Trophoblast cell (in vitro differentiated cells and primary cell): ENCODE measurements at regions not wholly inside any gene's neighbourhood (a gene's known extent, or its start where the extent isn't known, plus 50 kb on each side); places are given as distances from the start of the nearest gene placed in this dataset.

ENCODE experiments used
- DNase-seq, 2 donors: peaks; one replicate each; pipeline ENCODE4 v3.0.0-alpha.2; 2016
- H2AFZ ChIP-seq: 2 replicates; pipeline ENCODE4 v1.6.1; 2013; ENCODE audit warnings: low read length, moderate library complexity, mild to moderate bottlenecking; ENCODE audit not compliant: insufficient read depth, poor library complexity
- H2AK5ac ChIP-seq: 2 replicates; pipeline ENCODE4 v1.6.1; 2013; ENCODE audit warnings: mild to moderate bottlenecking, low read length
- H2BK120ac ChIP-seq: 2 replicates; pipeline ENCODE4 v1.6.1; 2013; ENCODE audit warnings: low read length, mild to moderate bottlenecking, moderate library complexity; ENCODE audit not compliant: insufficient read depth, poor library complexity
- H2BK12ac ChIP-seq: 2 replicates; pipeline ENCODE4 v1.6.1; 2013; ENCODE audit warnings: mild to moderate bottlenecking, low read length, moderate library complexity
- H2BK5ac ChIP-seq: 2 replicates; pipeline ENCODE4 v1.6.1; 2013; ENCODE audit warnings: low read length, low read depth, moderate library complexity, mild to moderate bottlenecking; ENCODE audit not compliant: poor library complexity
- H3K14ac ChIP-seq: 2 replicates; pipeline ENCODE4 v1.6.1; 2013; ENCODE audit warnings: mild to moderate bottlenecking, low read length
- H3K18ac ChIP-seq: 2 replicates; pipeline ENCODE4 v1.6.1; 2013; ENCODE audit warnings: mild to moderate bottlenecking, low read length
- H3K23ac ChIP-seq: 2 replicates; pipeline ENCODE4 v1.6.1; 2013; ENCODE audit warnings: low read length
- H3K27ac ChIP-seq: 2 replicates; pipeline ENCODE4 v1.5.1; 2013; ENCODE audit warnings: low read depth, mild to moderate bottlenecking, inconsistent platforms, low read length, moderate library complexity
- H3K27me3 ChIP-seq: 2 replicates; pipeline ENCODE4 v1.6.1; 2013; ENCODE audit warnings: inconsistent platforms, mild to moderate bottlenecking, low read length, moderate library complexity; ENCODE audit not compliant: insufficient read depth
- H3K36me3 ChIP-seq, 2 experiments: 1 replicate in 1 of 2; 2 replicates in 1 of 2; pipeline ENCODE4 v1.6.1; 2013; ENCODE audit warnings: low read length in 2 of 2, mild to moderate bottlenecking in 2 of 2, moderate library complexity in 1 of 2; ENCODE audit not compliant: insufficient read depth in 2 of 2, control insufficient read depth in 1 of 2
- H3K4ac ChIP-seq: 2 replicates; pipeline ENCODE4 v1.6.1; 2013; ENCODE audit warnings: low read depth, mild to moderate bottlenecking, low read length, moderate library complexity
- H3K4me1 ChIP-seq, 2 experiments: 1 replicate in 1 of 2; 2 replicates in 1 of 2; pipeline ENCODE4 v1.6.1; 2013; ENCODE audit warnings: low read length in 2 of 2, mild to moderate bottlenecking in 2 of 2, moderate library complexity in 1 of 2; ENCODE audit not compliant: insufficient read depth in 2 of 2, control insufficient read depth in 1 of 2
- H3K4me2 ChIP-seq: 2 replicates; pipeline ENCODE4 v1.6.1; 2013; ENCODE audit warnings: inconsistent platforms, mild to moderate bottlenecking, low read length, moderate library complexity
- H3K4me3 ChIP-seq: 2 replicates; pipeline ENCODE4 v1.5.1; 2013; ENCODE audit warnings: mild to moderate bottlenecking, low read depth, low read length, inconsistent platforms
- H3K79me1 ChIP-seq: one replicate; pipeline ENCODE4 v1.6.1; 2013; ENCODE audit warnings: low read length
- H3K79me2 ChIP-seq: 2 replicates; pipeline ENCODE4 v1.6.1; 2013; ENCODE audit warnings: low read length, mild to moderate bottlenecking; ENCODE audit not compliant: control insufficient read depth, insufficient read depth, poor library complexity
- H3K9ac ChIP-seq: 2 replicates; pipeline ENCODE4 v1.6.1; 2013; ENCODE audit warnings: mild to moderate bottlenecking, low read length
- H3K9me3 ChIP-seq: 2 replicates; pipeline ENCODE4 v1.6.1; 2013; ENCODE audit warnings: low read depth, mild to moderate bottlenecking, control low read depth, inconsistent platforms, low read length; ENCODE audit not compliant: insufficient read depth
- H4K12ac ChIP-seq: 2 replicates; pipeline ENCODE4 v1.6.1; 2013; ENCODE audit warnings: low read depth, mild to moderate bottlenecking, low read length, moderate library complexity
- H4K8ac ChIP-seq: 2 replicates; pipeline ENCODE4 v1.6.1; 2013; ENCODE audit warnings: low read depth, mild to moderate bottlenecking, low read length, moderate library complexity
- H4K91ac ChIP-seq: one replicate; pipeline ENCODE4 v1.6.1; 2013; ENCODE audit warnings: low read depth, mild to moderate bottlenecking, low read length, moderate library complexity
- WGBS: extraction: QIAGEN DNeasy Blood & Tissue Kit; methylation state at CpG from one replicate; pipeline ENCODE4 v1.1.7; 2013; ENCODE audit warnings: missing lambda C conversion rate; ENCODE audit not compliant: insufficient read length, insufficient coverage; ENCODE audit errors: extremely low coverage; 5-methylcytosine and 5-hydroxymethylcytosine counted together

DNA sequence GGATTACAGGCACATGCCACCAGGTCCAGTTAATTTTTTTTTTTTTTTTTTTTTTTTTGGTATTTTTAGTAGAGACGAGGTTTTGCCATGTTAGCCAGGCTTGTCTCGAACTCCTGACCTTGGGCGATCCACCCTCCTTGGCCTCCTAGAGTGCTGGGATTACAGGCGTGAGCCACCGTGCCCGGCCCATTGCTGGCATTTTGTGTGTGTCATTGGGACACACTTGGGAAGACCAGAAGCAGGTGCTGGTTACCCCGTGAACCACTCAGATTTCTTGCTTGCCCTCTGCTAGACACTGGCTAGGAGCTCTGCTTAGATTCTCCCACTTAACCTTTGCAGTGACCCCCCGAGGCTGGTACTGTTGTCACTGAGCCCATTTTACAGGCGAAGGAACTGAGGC lies 229.3 kb downstream of the IRF8 start:
- H3K4me2 ChIP-seq = no peak overlapping the region
- no CpG with 5 or more reads among the region's 9 CpGs for WGBS

DNA sequence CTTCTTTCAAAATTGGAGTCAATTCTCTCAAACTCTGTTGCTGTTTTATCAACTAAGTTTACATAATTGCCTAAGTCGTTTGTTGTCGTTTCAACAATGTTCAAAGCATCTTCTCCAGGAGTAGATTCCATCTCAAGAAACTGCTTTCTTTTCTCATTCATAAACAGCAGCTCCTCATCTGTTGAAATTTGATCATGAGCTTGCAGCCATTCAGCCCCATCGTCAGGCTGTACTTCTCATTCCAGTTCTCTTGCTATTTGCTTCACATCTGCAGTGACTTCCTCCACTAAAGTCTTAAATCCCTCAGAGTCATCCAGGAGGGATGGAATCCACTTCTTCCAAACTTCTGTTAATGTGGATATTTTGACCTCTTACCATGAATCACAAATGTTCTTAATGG lies 230.6 kb downstream of the IRF8 start:
- Histone ChIP-seq H3K9ac (no peak overlapping the region), H3K14ac (no peak overlapping the region), H3K27ac (no peak overlapping the region), H3K9me3 (no peaks in the 10 kb centered on the region), H3K4me1 (no peaks in the 10 kb centered on the region), H2AFZ (no peak overlapping the region), H2AK5ac (no peak overlapping the region), H3K18ac (no peak overlapping the region), H3K23ac (no peak overlapping the region), H3K4ac (no peak overlapping the region), H4K12ac (no peak overlapping the region), H2BK5ac (no peak overlapping the region), H3K79me2 (no peaks in the 10 kb centered on the region), H3K36me3 (no peaks in the 10 kb centered on the region), H4K91ac (no peak overlapping the region), H2BK12ac (no peak overlapping the region), H3K4me2 (no peak overlapping the region), H3K4me3 (no peak overlapping the region), H3K27me3 (no peaks in the 10 kb centered on the region), H3K79me1 (no peaks in the 10 kb centered on the region), H2BK120ac (no peak overlapping the region), H4K8ac (no peak overlapping the region)
- no peak for DNase-seq
- no CpG with 5 or more reads among the region's 3 CpGs for WGBS

More for the DNA sequence above, 229.3 kb downstream of the IRF8 start:
- no peak overlapping the region for H3K23ac ChIP-seq
- H3K4me1 ChIP-seq = no peaks in the 10 kb centered on the region
- H3K14ac ChIP-seq = no peak overlapping the region
- H2BK120ac ChIP-seq = no peak overlapping the region
- no peaks in the 10 kb centered on the region for H3K36me3 ChIP-seq
- H3K79me1 ChIP-seq = no peaks in the 10 kb centered on the region
- H2BK5ac ChIP-seq = no peak overlapping the region
- H3K4me3 ChIP-seq = no peak overlapping the region
- DNase-seq = no peak
- H3K27me3 ChIP-seq = no peaks in the 10 kb centered on the region
- no peak overlapping the region for H2AFZ ChIP-seq
- H2BK12ac ChIP-seq = no peak overlapping the region
- no peaks in the 10 kb centered on the region for H3K9me3 ChIP-seq
- H4K91ac ChIP-seq = no peak overlapping the region
- H3K18ac ChIP-seq = no peak overlapping the region
- no peak overlapping the region for H4K8ac ChIP-seq
- H3K27ac ChIP-seq = no peak overlapping the region
- H3K9ac ChIP-seq = no peak overlapping the region
- H3K4ac ChIP-seq = no peak overlapping the region
- H2AK5ac ChIP-seq = no peak overlapping the region
- no peaks in the 10 kb centered on the region for H3K79me2 ChIP-seq
- H4K12ac ChIP-seq = peak overlapping the region; percentile 36

DNA sequence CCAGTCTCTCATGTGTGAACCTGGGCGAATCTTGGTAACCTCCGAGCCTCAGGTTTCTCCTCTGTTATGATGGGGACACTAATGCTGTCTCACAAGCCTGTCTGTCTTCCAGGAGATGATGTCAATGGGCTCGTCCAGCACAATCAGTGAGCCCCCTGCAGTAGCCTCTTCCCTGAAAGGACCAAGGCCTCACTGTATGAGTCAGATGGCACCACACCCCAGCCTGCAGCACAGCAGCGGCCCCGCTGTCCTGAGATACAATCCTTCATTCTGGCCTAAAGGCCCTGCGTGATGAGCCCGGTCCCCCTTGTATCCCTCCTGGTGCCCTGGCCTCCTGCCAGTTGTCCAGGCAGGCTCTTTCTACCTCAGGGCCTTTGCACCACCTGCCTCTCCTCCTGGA lies 234.4 kb downstream of the IRF8 start:
- Histone ChIP-seq H3K79me1 (no peaks in the 10 kb centered on the region), H3K36me3 (no peaks in the 10 kb centered on the region), H3K9me3 (no peaks in the 10 kb centered on the region), H3K27ac (no peak overlapping the region), H3K79me2 (no peaks in the 10 kb centered on the region), H3K14ac (no peak overlapping the region), H4K12ac (no peak overlapping the region), H3K23ac (no peak overlapping the region), H2BK120ac (no peak overlapping the region), H3K18ac (no peak overlapping the region), H2BK12ac (no peak overlapping the region), H3K4me1 (peaks cover 0 to 2% of the 10 kb centered on the region in 2 experiments), H4K91ac (no peak overlapping the region), H2AK5ac (no peak overlapping the region), H3K4ac (no peak overlapping the region), H3K4me2 (no peak overlapping the region), H3K9ac (no peak overlapping the region), H4K8ac (no peak overlapping the region), H3K4me3 (no peak overlapping the region), H2BK5ac (no peak overlapping the region), H2AFZ (no peak overlapping the region), H3K27me3 (no peaks in the 10 kb centered on the region)
- no peak for DNase-seq
- WGBS = no CpG with 5 or more reads among the region's 7 CpGs

DNA sequence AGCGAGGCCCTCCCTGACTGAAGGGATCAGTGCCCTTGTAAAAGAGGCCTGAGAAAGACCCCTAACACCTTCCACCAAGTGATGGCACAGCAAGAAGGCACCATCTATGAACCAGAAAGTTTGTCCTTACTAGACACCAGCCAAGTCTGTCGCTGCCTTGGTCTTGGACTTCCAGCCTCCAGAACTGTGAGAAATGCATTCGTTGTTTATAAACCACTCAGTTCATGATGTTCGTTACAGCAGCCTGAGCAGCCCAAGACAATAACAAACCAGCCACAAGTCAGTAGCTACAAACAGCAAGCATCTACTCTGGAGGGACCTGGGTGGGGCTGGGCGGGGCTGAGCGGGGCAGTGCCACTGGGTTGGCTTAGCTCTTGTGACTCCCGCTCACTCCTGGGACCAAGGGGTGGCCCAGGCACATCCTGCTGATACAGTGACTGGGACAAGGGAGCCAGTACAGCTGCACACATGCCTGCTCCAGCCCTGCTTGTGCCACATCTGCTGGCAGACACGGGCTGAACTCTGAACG lies 234.9 kb downstream of the IRF8 start:
- H3K4me1 ChIP-seq = peaks cover 0 to 2% of the 10 kb centered on the region in 2 experiments
- no peak overlapping the region for H2AK5ac ChIP-seq
- DNase-seq = no peak
- no peak overlapping the region for H2BK120ac ChIP-seq
- H3K14ac ChIP-seq = no peak overlapping the region
- no peak overlapping the region for H2AFZ ChIP-seq
- no peaks in the 10 kb centered on the region for H3K9me3 ChIP-seq
- no peak overlapping the region for H3K18ac ChIP-seq
- no peak overlapping the region for H3K9ac ChIP-seq
- H3K4me2 ChIP-seq = no peak overlapping the region
- no peak overlapping the region for H4K91ac ChIP-seq
- H3K36me3 ChIP-seq = no peaks in the 10 kb centered on the region
- no peaks in the 10 kb centered on the region for H3K27me3 ChIP-seq
- H4K8ac ChIP-seq = no peak overlapping the region
- H3K79me1 ChIP-seq = no peaks in the 10 kb centered on the region
- H2BK5ac ChIP-seq = no peak overlapping the region
- no CpG with 5 or more reads among the region's 9 CpGs for WGBS
- H3K4ac ChIP-seq = no peak overlapping the region
- H3K79me2 ChIP-seq = no peaks in the 10 kb centered on the region
- no peak overlapping the region for H3K27ac ChIP-seq
- H2BK12ac ChIP-seq = no peak overlapping the region
- peak overlapping the region; percentile 37 for H3K4me3 ChIP-seq
- H4K12ac ChIP-seq = no peak overlapping the region
- H3K23ac ChIP-seq = no peak overlapping the region
